HCT116 (cell line): ENCODE measurements at regions not wholly inside any gene's neighbourhood (a gene's known extent, or its start where the extent isn't known, plus 50 kb on each side); places are given as distances from the start of the nearest gene placed in this dataset.

Source experiments
- ATAC-seq: fragments of 200-7000 bp; cut with Tn5 transposase; 2 replicates; pipeline ENCODE4 v1.9.1; 2020; ENCODE audit warnings: mild to moderate bottlenecking, moderate library complexity
- BruUV-seq: library from RNA; stranded (reverse); fragments of 400-500 nt; replicated peaks from 2 replicates; lab custom pipeline; 2021; lab: Mats Ljungman, UMichigan
- CTCF ChIA-PET: fragments of 300-600 bp; sonication (Branson Sonifier 250); formaldehyde crosslinking; loops from one replicate; lab custom pipeline; 2021; ENCODE audit warnings: antibody characterized with exemption; lab: Charles Lee
- POLR2A ChIA-PET: fragments of 300-600, 350-600 bp; sonication (Branson Sonifier 250); formaldehyde crosslinking; loops from one replicate; lab custom pipeline; 2021; ENCODE audit warnings: antibody characterized with exemption; lab: Charles Lee
- RAD21 ChIA-PET, 2 experiments: fragments of 300-600 bp; sonication (Branson Sonifier 250); formaldehyde crosslinking; loops; one replicate each; lab custom pipeline; 2023; ENCODE audit warnings: low total read pairs in 2 of 2; ENCODE audit not compliant: uncharacterized antibody in 2 of 2, unreplicated experiment in 2 of 2, low non-redundant PET in 1 of 2; lab: Charles Lee
- DNase-seq: peaks from one replicate; pipeline ENCODE4 v3.0.0-alpha.2; 2010; ENCODE audit warnings: low read depth, low spot score
- H2AFZ ChIP-seq: fragments of 200-600 bp; shearing (Covaris generic), sonication (generic); 2 replicates; pipeline ENCODE4 v1.6.1; 2017; ENCODE audit warnings: low read depth, mixed run types, mixed read lengths, antibody characterized with exemption, low read length; ENCODE audit not compliant: poor library complexity, severe bottlenecking
- H3K27ac ChIP-seq: 2 replicates; pipeline ENCODE4 v1.5.1; 2012; ENCODE audit warnings: low read depth, low read length
- H3K27me3 ChIP-seq: fragments of 200-600 bp; sonication (generic); 2 replicates; pipeline ENCODE4 v1.6.1; 2016; ENCODE audit warnings: mixed run types, low read length, mixed read lengths; ENCODE audit not compliant: insufficient read depth
- H3K36me3 ChIP-seq, 2 experiments: fragments of 200-500 bp in 1 of 2; fragments of 200-600 bp in 1 of 2; sonication (Bioruptor generic) in 1 of 2; sonication (generic) in 1 of 2; 2 replicates each; pipeline versions ENCODE4 v1.5.1 to v1.6.1; 2014 to 2016; ENCODE audit warnings: low read length in 2 of 2, inconsistent platforms in 1 of 2, mixed read lengths in 1 of 2, mixed run types in 1 of 2; ENCODE audit not compliant: insufficient read depth in 2 of 2, control insufficient read depth in 1 of 2
- H3K4me1 ChIP-seq, 2 experiments: fragments of 200-600 bp in 1 of 2; sonication (generic) in 1 of 2; 2 replicates each; pipeline versions ENCODE4 v1.5.1 to v1.6.1; 2012 to 2017; ENCODE audit warnings: low read length in 2 of 2, inconsistent platforms in 1 of 2, mild to moderate bottlenecking in 1 of 2, mixed read lengths in 1 of 2, mixed run types in 1 of 2, moderate library complexity in 1 of 2; ENCODE audit not compliant: insufficient read depth in 2 of 2, control insufficient read depth in 1 of 2
- H3K4me2 ChIP-seq: fragments of 200-600 bp; sonication (generic); 2 replicates; pipeline ENCODE4 v1.6.1; 2017; ENCODE audit warnings: mixed run types, low read length, mixed read lengths
- H3K4me3 ChIP-seq, 2 experiments: fragments of 200-600 bp in 1 of 2; sonication (generic) in 1 of 2; replicated peaks in 1 of 2; 2 replicates each; pipeline ENCODE4 v1.5.1; 2011 to 2016; ENCODE audit warnings: low read length in 2 of 2, control low read depth in 1 of 2, low read depth in 1 of 2, mild to moderate bottlenecking in 1 of 2, mixed read lengths in 1 of 2, mixed run types in 1 of 2
- H3K79me2 ChIP-seq: fragments of 200-600 bp; sonication (generic); 2 replicates; pipeline ENCODE4 v1.6.1; 2017; ENCODE audit warnings: mild to moderate bottlenecking, mixed run types, low read length, moderate library complexity, mixed read lengths; ENCODE audit not compliant: insufficient read depth
- H3K9ac ChIP-seq: fragments of 200-600 bp; sonication (generic); 2 replicates; pipeline ENCODE4 v1.6.1; 2016; ENCODE audit warnings: low read length, mixed read lengths
- H3K9me2 ChIP-seq: fragments of 200-600 bp; sonication (generic), shearing (Covaris generic); 2 replicates; pipeline ENCODE4 v1.6.1; 2017; ENCODE audit warnings: mixed run types, mild to moderate bottlenecking, moderate library complexity; ENCODE audit not compliant: insufficient read depth
- H3K9me3 ChIP-seq, 2 experiments: fragments of 200-500 bp in 1 of 2; fragments of 200-600 bp in 1 of 2; sonication (Bioruptor generic) in 1 of 2; sonication (generic) in 1 of 2; 2 replicates each; pipeline ENCODE4 v1.6.1; 2014 to 2017; ENCODE audit warnings: low read length in 2 of 2, mixed read lengths in 2 of 2, inconsistent platforms in 1 of 2, low read depth in 1 of 2, mild to moderate bottlenecking in 1 of 2, mixed run types in 1 of 2, moderate library complexity in 1 of 2; ENCODE audit not compliant: control insufficient read depth in 1 of 2, insufficient read depth in 1 of 2
- H4K20me1 ChIP-seq: fragments of 200-600 bp; sonication (generic), shearing (Covaris generic); 2 replicates; pipeline ENCODE4 v1.6.1; 2017; ENCODE audit warnings: mixed run types, mild to moderate bottlenecking, moderate library complexity; ENCODE audit not compliant: insufficient read depth
- CBX3 ChIP-seq: IDR thresholded peaks from 2 replicates; pipeline ENCODE4 v1.6.1; 2012; ENCODE audit warnings: low read depth
- EGR1 ChIP-seq: IDR thresholded peaks from 2 replicates; pipeline ENCODE4 v1.6.1; 2012; ENCODE audit warnings: low read depth
- ELF1 ChIP-seq: IDR thresholded peaks from 2 replicates; pipeline ENCODE4 v1.6.1; 2012; ENCODE audit warnings: low read depth, borderline replicate concordance
- EZH2 ChIP-seq: fragments of 200-600 bp; sonication (generic); IDR thresholded peaks from 2 replicates; pipeline ENCODE4 v1.6.1; 2017; ENCODE audit warnings: antibody characterized with exemption, mixed run types
- FOSL1 ChIP-seq: IDR thresholded peaks from 2 replicates; pipeline ENCODE4 v1.6.1; 2012; ENCODE audit warnings: low read depth
- JUND ChIP-seq: IDR thresholded peaks from 2 replicates; pipeline ENCODE4 v1.6.1; 2012
- POLR2AphosphoS5 ChIP-seq: IDR thresholded peaks from 2 replicates; pipeline ENCODE4 v1.6.1; 2011; ENCODE audit warnings: mild to moderate bottlenecking, low read depth, low read length, moderate library complexity
- SRF ChIP-seq: IDR thresholded peaks from 2 replicates; pipeline ENCODE4 v1.6.1; 2012; ENCODE audit warnings: low read depth
- TCF7L2 ChIP-seq: IDR thresholded peaks from 2 replicates; pipeline ENCODE4 v1.7.0; 2011; ENCODE audit warnings: borderline replicate concordance, inconsistent platforms; ENCODE audit not compliant: insufficient read depth, insufficient read length; ENCODE audit errors: extremely low read depth
- YY1 ChIP-seq: IDR thresholded peaks from 2 replicates; pipeline ENCODE4 v1.6.1; 2011; ENCODE audit warnings: low read length, low read depth, moderate library complexity, mild to moderate bottlenecking; ENCODE audit not compliant: insufficient replicate concordance; ENCODE audit errors: extremely low read depth
- intact Hi-C: fragments of 100-400 bp; cut with micrococcal nuclease; formaldehyde crosslinking; loops from 2 replicates; pipeline ENCODE4 v1.10.0; 2022
- TF ChIP-seq, protein P1 (sequence below): IDR thresholded peaks from 2 replicates; pipeline ENCODE4 v1.6.1; 2011; ENCODE audit warnings: mild to moderate bottlenecking, low read length, moderate library complexity; ENCODE audit not compliant: insufficient replicate concordance; ENCODE audit errors: extremely low read depth
- TF ChIP-seq, protein P2 (sequence below): IDR thresholded peaks from 2 replicates; pipeline ENCODE4 v1.6.1; 2012
- TF ChIP-seq, protein P3 (sequence below): IDR thresholded peaks from 2 replicates; pipeline ENCODE4 v1.6.1; 2012; ENCODE audit warnings: low read depth
- TF ChIP-seq, protein P4 (sequence below), 3 experiments: fragments of 200-600 bp in 1 of 3; sonication (generic) in 1 of 3; IDR thresholded peaks in 2 of 3; conservative IDR thresholded peaks in 1 of 3; 2 replicates each; pipeline ENCODE4 v1.5.1; 2012 to 2017; ENCODE audit warnings: low read depth in 2 of 3, low read length in 2 of 3, antibody characterized with exemption in 1 of 3, borderline replicate concordance in 1 of 3, control low read depth in 1 of 3, mild to moderate bottlenecking in 1 of 3, mixed read lengths in 1 of 3, mixed run types in 1 of 3, moderate library complexity in 1 of 3; ENCODE audit not compliant: insufficient read depth in 1 of 3

DNA sequence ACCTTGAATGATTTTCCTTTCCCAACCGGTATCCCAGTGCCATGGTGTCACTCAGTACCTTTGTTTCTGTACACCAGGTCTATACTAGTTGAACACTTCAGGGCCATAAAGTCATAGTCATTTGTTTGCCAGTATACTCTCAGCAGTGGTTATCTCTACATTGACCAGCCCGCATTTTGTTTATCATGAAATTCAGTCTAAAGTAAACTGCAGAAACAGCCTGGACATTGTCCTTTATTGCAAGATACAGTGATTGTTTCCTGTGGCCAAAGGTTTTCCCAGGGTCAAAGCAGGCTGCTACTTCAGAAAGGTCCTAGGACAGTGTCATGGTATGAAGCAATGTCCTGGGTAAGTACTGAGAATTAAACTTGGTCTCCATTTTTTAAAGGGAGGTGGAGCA lies 407.4 kb downstream of the RWDD3 start:
- no TSS peak for BruUV-seq
- no peaks in the 10 kb centered on the region for H3K9me3 ChIP-seq
- no peak overlapping the region for H3K4me3 ChIP-seq
- H3K9me2 ChIP-seq, result no peaks in the 10 kb centered on the region
- RAD21 ChIA-PET, result no interaction called here
- ATAC-seq (no peak), DNase-seq (no peak)
- no peak overlapping the region for H3K4me2 ChIP-seq
- POLR2A ChIA-PET, result no interaction called here
- no peak overlapping the region for H3K27ac ChIP-seq
- no peaks in the 10 kb centered on the region for H4K20me1 ChIP-seq
- TF ChIP-seq YY1, result no peak
- TF ChIP-seq ELF1, result no peak
- TF ChIP-seq JUND, result no peak
- TF ChIP-seq TCF7L2, result no peak
- no peak for TF ChIP-seq EGR1
- TF ChIP-seq FOSL1, result no peak
- no peak for TF ChIP-seq CBX3
- TF ChIP-seq, protein P1, sequence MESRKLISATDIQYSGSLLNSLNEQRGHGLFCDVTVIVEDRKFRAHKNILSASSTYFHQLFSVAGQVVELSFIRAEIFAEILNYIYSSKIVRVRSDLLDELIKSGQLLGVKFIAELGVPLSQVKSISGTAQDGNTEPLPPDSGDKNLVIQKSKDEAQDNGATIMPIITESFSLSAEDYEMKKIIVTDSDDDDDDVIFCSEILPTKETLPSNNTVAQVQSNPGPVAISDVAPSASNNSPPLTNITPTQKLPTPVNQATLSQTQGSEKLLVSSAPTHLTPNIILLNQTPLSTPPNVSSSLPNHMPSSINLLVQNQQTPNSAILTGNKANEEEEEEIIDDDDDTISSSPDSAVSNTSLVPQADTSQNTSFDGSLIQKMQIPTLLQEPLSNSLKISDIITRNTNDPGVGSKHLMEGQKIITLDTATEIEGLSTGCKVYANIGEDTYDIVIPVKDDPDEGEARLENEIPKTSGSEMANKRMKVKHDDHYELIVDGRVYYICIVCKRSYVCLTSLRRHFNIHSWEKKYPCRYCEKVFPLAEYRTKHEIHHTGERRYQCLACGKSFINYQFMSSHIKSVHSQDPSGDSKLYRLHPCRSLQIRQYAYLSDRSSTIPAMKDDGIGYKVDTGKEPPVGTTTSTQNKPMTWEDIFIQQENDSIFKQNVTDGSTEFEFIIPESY, result no peak
- TF ChIP-seq EZH2, result no peak
- TF ChIP-seq, protein P2, sequence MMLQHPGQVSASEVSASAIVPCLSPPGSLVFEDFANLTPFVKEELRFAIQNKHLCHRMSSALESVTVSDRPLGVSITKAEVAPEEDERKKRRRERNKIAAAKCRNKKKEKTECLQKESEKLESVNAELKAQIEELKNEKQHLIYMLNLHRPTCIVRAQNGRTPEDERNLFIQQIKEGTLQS, result no peak
- no peak for TF ChIP-seq POLR2AphosphoS5
- TF ChIP-seq, protein P3, sequence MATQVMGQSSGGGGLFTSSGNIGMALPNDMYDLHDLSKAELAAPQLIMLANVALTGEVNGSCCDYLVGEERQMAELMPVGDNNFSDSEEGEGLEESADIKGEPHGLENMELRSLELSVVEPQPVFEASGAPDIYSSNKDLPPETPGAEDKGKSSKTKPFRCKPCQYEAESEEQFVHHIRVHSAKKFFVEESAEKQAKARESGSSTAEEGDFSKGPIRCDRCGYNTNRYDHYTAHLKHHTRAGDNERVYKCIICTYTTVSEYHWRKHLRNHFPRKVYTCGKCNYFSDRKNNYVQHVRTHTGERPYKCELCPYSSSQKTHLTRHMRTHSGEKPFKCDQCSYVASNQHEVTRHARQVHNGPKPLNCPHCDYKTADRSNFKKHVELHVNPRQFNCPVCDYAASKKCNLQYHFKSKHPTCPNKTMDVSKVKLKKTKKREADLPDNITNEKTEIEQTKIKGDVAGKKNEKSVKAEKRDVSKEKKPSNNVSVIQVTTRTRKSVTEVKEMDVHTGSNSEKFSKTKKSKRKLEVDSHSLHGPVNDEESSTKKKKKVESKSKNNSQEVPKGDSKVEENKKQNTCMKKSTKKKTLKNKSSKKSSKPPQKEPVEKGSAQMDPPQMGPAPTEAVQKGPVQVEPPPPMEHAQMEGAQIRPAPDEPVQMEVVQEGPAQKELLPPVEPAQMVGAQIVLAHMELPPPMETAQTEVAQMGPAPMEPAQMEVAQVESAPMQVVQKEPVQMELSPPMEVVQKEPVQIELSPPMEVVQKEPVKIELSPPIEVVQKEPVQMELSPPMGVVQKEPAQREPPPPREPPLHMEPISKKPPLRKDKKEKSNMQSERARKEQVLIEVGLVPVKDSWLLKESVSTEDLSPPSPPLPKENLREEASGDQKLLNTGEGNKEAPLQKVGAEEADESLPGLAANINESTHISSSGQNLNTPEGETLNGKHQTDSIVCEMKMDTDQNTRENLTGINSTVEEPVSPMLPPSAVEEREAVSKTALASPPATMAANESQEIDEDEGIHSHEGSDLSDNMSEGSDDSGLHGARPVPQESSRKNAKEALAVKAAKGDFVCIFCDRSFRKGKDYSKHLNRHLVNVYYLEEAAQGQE, result no peak
- TF ChIP-seq, protein P4, sequence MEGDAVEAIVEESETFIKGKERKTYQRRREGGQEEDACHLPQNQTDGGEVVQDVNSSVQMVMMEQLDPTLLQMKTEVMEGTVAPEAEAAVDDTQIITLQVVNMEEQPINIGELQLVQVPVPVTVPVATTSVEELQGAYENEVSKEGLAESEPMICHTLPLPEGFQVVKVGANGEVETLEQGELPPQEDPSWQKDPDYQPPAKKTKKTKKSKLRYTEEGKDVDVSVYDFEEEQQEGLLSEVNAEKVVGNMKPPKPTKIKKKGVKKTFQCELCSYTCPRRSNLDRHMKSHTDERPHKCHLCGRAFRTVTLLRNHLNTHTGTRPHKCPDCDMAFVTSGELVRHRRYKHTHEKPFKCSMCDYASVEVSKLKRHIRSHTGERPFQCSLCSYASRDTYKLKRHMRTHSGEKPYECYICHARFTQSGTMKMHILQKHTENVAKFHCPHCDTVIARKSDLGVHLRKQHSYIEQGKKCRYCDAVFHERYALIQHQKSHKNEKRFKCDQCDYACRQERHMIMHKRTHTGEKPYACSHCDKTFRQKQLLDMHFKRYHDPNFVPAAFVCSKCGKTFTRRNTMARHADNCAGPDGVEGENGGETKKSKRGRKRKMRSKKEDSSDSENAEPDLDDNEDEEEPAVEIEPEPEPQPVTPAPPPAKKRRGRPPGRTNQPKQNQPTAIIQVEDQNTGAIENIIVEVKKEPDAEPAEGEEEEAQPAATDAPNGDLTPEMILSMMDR (IDR thresholded peaks at IDR 0.05 in 2 of 3, conservative IDR thresholded peaks at IDR 0.05 in 1 of 3; ENCODE audit: borderline replicate concordance in 1 of 3, insufficient read depth in 1 of 3, low read depth in 2 of 3, low read length in 2 of 3), result no peak
- TF ChIP-seq SRF, result no peak
- no peak overlapping the region for H3K9ac ChIP-seq
- CTCF ChIA-PET, result no interaction called here
- no peaks in the 10 kb centered on the region for H3K27me3 ChIP-seq
- H3K79me2 ChIP-seq, result no peaks in the 10 kb centered on the region
- no peak overlapping the region for H2AFZ ChIP-seq
- no peaks in the 10 kb centered on the region for H3K4me1 ChIP-seq
- no peaks in the 10 kb centered on the region for H3K36me3 ChIP-seq
- intact Hi-C loops, result no loop called here
